ENCODE measurements at regions not wholly inside any gene's neighbourhood (a gene's known extent, or its start where the extent isn't known, plus 50 kb on each side); places are given as distances from the start of the nearest gene placed in this dataset.

GRCh38 chr13:111511805-111512504 lies 191.5 kb downstream of the TEX29 start:
- no peaks in the 10 kb centered on the region for H3K4me1 Mint-ChIP-seq (ENCODE audit: low read depth)
- no peaks in the 10 kb centered on the region for H3K36me3 Mint-ChIP-seq (ENCODE audit: low read depth)
- peaks cover 2% of the 10 kb centered on the region for H3K27me3 Mint-ChIP-seq (ENCODE audit: insufficient read depth)
- no peak for DNase-seq
- H3K9me3 Mint-ChIP-seq, result peaks cover 26% of the 10 kb centered on the region
- TF ChIP-seq, protein P1, sequence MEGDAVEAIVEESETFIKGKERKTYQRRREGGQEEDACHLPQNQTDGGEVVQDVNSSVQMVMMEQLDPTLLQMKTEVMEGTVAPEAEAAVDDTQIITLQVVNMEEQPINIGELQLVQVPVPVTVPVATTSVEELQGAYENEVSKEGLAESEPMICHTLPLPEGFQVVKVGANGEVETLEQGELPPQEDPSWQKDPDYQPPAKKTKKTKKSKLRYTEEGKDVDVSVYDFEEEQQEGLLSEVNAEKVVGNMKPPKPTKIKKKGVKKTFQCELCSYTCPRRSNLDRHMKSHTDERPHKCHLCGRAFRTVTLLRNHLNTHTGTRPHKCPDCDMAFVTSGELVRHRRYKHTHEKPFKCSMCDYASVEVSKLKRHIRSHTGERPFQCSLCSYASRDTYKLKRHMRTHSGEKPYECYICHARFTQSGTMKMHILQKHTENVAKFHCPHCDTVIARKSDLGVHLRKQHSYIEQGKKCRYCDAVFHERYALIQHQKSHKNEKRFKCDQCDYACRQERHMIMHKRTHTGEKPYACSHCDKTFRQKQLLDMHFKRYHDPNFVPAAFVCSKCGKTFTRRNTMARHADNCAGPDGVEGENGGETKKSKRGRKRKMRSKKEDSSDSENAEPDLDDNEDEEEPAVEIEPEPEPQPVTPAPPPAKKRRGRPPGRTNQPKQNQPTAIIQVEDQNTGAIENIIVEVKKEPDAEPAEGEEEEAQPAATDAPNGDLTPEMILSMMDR (IDR thresholded peaks at IDR 0.05), result no peak
- no peak overlapping the region for H3K4me3 Mint-ChIP-seq
- H3K27ac Mint-ChIP-seq, result no peak overlapping the region

GRCh38 chr13:111512707-111513106 lies 192.3 kb downstream of the TEX29 start:
- peaks cover 29% of the 10 kb centered on the region for H3K9me3 Mint-ChIP-seq
- no peak overlapping the region for H3K27ac Mint-ChIP-seq
- DNase-seq, result no peak
- no peak overlapping the region for H3K4me3 Mint-ChIP-seq
- no peaks in the 10 kb centered on the region for H3K36me3 Mint-ChIP-seq (ENCODE audit: low read depth)
- no peaks in the 10 kb centered on the region for H3K4me1 Mint-ChIP-seq (ENCODE audit: low read depth)
- TF ChIP-seq, protein P1 (IDR thresholded peaks at IDR 0.05), result no peak
- peaks cover 2% of the 10 kb centered on the region for H3K27me3 Mint-ChIP-seq (ENCODE audit: insufficient read depth)

- Mint-ChIP-seq H3K4me1 (ENCODE audit: low read depth) (no peaks in the 10 kb centered on the region), H3K27me3 (ENCODE audit: insufficient read depth) (peaks cover 2% of the 10 kb centered on the region)
- DNase-seq, result no peak
Observed at GRCh38 chr13:111513766-111514609, 193.5 kb downstream of the TEX29 start.

GRCh38 chr13:111514610-111515306 lies 194.3 kb downstream of the TEX29 start:
- Mint-ChIP-seq H3K36me3 (ENCODE audit: low read depth) (no peaks in the 10 kb centered on the region; the same call in 1 of the 2 replicates), H3K4me3 (no peak overlapping the region)
- TF ChIP-seq, protein P1 (IDR thresholded peaks at IDR 0.05), result no peak

More at GRCh38 chr13:111513766-111514609, 193.5 kb downstream of the TEX29 start:
- peaks cover 30% of the 10 kb centered on the region for H3K9me3 Mint-ChIP-seq
- H3K36me3 Mint-ChIP-seq (ENCODE audit: low read depth), result no peaks in the 10 kb centered on the region; the same call in 1 of the 2 replicates
- H3K27ac Mint-ChIP-seq, result no peak overlapping the region
- H3K4me3 Mint-ChIP-seq, result no peak overlapping the region
- TF ChIP-seq, protein P1 (IDR thresholded peaks at IDR 0.05), result no peak

DNA sequence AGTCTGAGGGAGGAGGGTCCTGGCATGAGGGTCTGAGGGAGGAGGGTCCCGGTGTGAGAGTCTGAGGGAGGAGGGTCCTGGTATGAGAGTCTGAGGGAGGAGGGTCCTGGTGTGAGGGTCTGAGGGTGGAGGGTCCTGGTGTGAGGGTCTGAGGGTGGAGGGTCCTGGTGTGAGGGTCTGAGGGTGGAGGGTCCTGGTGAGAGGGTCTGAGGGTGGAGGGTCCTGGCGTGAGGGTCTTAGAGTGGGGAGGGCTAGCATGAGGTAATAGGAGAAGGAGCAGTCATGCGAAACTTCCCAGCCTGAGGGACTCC lies 194.8 kb downstream of the TEX29 start:
- TF ChIP-seq, protein P1 (IDR thresholded peaks at IDR 0.05), result no peak
- H3K9me3 Mint-ChIP-seq, result peaks cover 40% of the 10 kb centered on the region
- DNase-seq, result no peak
- no peaks in the 10 kb centered on the region for H3K4me1 Mint-ChIP-seq (ENCODE audit: low read depth)
- no peaks in the 10 kb centered on the region; the same call in 1 of the 2 replicates for H3K36me3 Mint-ChIP-seq (ENCODE audit: low read depth)
- no peak overlapping the region for H3K27ac Mint-ChIP-seq
- H3K4me3 Mint-ChIP-seq, result no peak overlapping the region
- peaks cover 2% of the 10 kb centered on the region for H3K27me3 Mint-ChIP-seq (ENCODE audit: insufficient read depth)

More at GRCh38 chr13:111514610-111515306, 194.3 kb downstream of the TEX29 start:
- peaks cover 35% of the 10 kb centered on the region for H3K9me3 Mint-ChIP-seq
- peaks cover 2% of the 10 kb centered on the region for H3K27me3 Mint-ChIP-seq (ENCODE audit: insufficient read depth)
- H3K27ac Mint-ChIP-seq, result no peak overlapping the region
- H3K4me1 Mint-ChIP-seq (ENCODE audit: low read depth), result no peaks in the 10 kb centered on the region
- no peak for DNase-seq
